DMS114 treated with DMSO at 0.1 percent for 48 hours (cell line): ENCODE measurements at regions not wholly inside any gene's neighbourhood (a gene's known extent, or its start where the extent isn't known, plus 50 kb on each side); places are given as distances from the start of the nearest gene placed in this dataset.
"Not testable (repeated sequence)": the region's sequence is repeated elsewhere in the genome, so short reads cannot be mapped to it uniquely, and the experiment has no call there.

Experiments
- DNase-seq: peaks from one replicate; lab custom pipeline; 2025; ENCODE audit not compliant: unreplicated experiment; lab: John Stamatoyannopoulos, UW

GRCh38 chr5:86354664-86355063 lies 263.1 kb upstream of the COX7C start:
- no peak for DNase-seq

GRCh38 chr5:86360801-86361200 lies 256.9 kb upstream of the COX7C start:
- no peak for DNase-seq

GRCh38 chr5:86371061-86371460 lies 246.7 kb upstream of the COX7C start:
- no peak for DNase-seq

- DNase-seq: no peak
These were observed 243.1 kb upstream of the COX7C start for GRCh38 chr5:86374611-86375010.

GRCh38 chr5:86376214-86376613 lies 241.5 kb upstream of the COX7C start:
- DNase-seq: no peak

- DNase-seq: no peak
These were observed 214.6 kb upstream of the COX7C start for GRCh38 chr5:86403190-86403589.

GRCh38 chr5:86404256-86404655 lies 213.5 kb upstream of the COX7C start:
- DNase-seq: no peak

GRCh38 chr5:86407711-86408110 lies 210.0 kb upstream of the COX7C start:
- DNase-seq: no peak

- DNase-seq: no peak
These were observed 206.1 kb upstream of the COX7C start for GRCh38 chr5:86411596-86411995.

GRCh38 chr5:86427158-86427557 lies 190.6 kb upstream of the COX7C start:
- no peak for DNase-seq

GRCh38 chr5:86439593-86440110 lies 178.1 kb upstream of the COX7C start:
- no peak for DNase-seq

- DNase-seq: no peak
These were observed 175.6 kb upstream of the COX7C start for GRCh38 chr5:86442036-86442745.

- DNase-seq: no peak
These were observed 170.4 kb upstream of the COX7C start for GRCh38 chr5:86447362-86447761.

- no peak for DNase-seq
These were observed 165.5 kb upstream of the COX7C start for GRCh38 chr5:86452251-86452650.

- no peak for DNase-seq
These were observed 157.2 kb upstream of the COX7C start for GRCh38 chr5:86460519-86460918.

- no peak for DNase-seq
These were observed 156.4 kb upstream of the COX7C start for GRCh38 chr5:86461169-86461956.

- DNase-seq: no peak
These were observed 154.4 kb upstream of the COX7C start for GRCh38 chr5:86463339-86463738.

GRCh38 chr5:86465052-86465838 lies 152.5 kb upstream of the COX7C start:
- no peak for DNase-seq

GRCh38 chr5:86466721-86467120 lies 151.0 kb upstream of the COX7C start:
- not testable (repeated sequence) for DNase-seq

GRCh38 chr5:86482008-86482407 lies 135.7 kb upstream of the COX7C start:
- DNase-seq: no peak

GRCh38 chr5:86493777-86494176 lies 124.0 kb upstream of the COX7C start:
- no peak for DNase-seq

- DNase-seq: peak; percentile 8
These were observed 116.8 kb upstream of the COX7C start for GRCh38 chr5:86500947-86501346.
